GM13977 (cell line): ENCODE measurements at regions not wholly inside any gene's neighbourhood (a gene's known extent, or its start where the extent isn't known, plus 50 kb on each side); places are given as distances from the start of the nearest gene placed in this dataset.

Experiments
- DNase-seq: peaks from one replicate; pipeline ENCODE4 v3.0.0; 2012; ENCODE audit warnings: low spot score
- CTCF ChIP-seq: IDR thresholded peaks from 2 replicates; pipeline ENCODE4 v1.5.1; 2012; ENCODE audit warnings: mild to moderate bottlenecking, control low read depth; ENCODE audit not compliant: insufficient read depth; ENCODE audit errors: extremely low read depth, missing control alignments
- in situ Hi-C: fragments of 300-500 bp; cut with MboI; formaldehyde crosslinking; loops from one replicate; pipeline ENCODE4 v1.12.0; 2022; ENCODE audit warnings: low sequenced_read_pairs, low pct_unique_long_range_greater_than_20kb, mixed read lengths, inconsistent platforms; ENCODE audit not compliant: unreplicated experiment

- TF ChIP-seq CTCF, result no peak
- DNase-seq, result no peak
- in situ Hi-C loops, result loop anchor here (25.0 kb wide), 1 partner anchor 802 kb away; no protein-coding TSS in a partner anchor
Measured at GRCh38 chr22:34114406-34114805, 194.1 kb upstream of the LARGE1 start.

- no peak for TF ChIP-seq CTCF
- in situ Hi-C loops, result loop anchor here (25.0 kb wide), 1 partner anchor 803 kb away; no protein-coding TSS in a partner anchor
- no peak for DNase-seq
Measured at GRCh38 chr22:34115722-34116121, 195.4 kb upstream of the LARGE1 start.

GRCh38 chr22:34116126-34116525, 195.8 kb upstream of the LARGE1 start:
- DNase-seq, result no peak
- no peak for TF ChIP-seq CTCF
- in situ Hi-C loops, result loop anchor here (25.0 kb wide), 1 partner anchor 804 kb away; no protein-coding TSS in a partner anchor

- no peak for TF ChIP-seq CTCF
- DNase-seq, result no peak
- in situ Hi-C loops, result loop anchor here (25.0 kb wide), 1 partner anchor 810 kb away; no protein-coding TSS in a partner anchor
Measured at GRCh38 chr22:34122042-34122441, 201.8 kb upstream of the LARGE1 start.

- no peak for TF ChIP-seq CTCF
- in situ Hi-C loops, result no loop called here
- no peak for DNase-seq
Measured at GRCh38 chr22:34129691-34130486, 209.6 kb upstream of the LARGE1 start.

GRCh38 chr22:34135749-34136148, 215.5 kb upstream of the LARGE1 start:
- TF ChIP-seq CTCF, result no peak
- no peak for DNase-seq
- in situ Hi-C loops, result no loop called here
